Stimulated activated CD4-positive, alpha-beta T cell treated with anti-CD3 and anti-CD28 coated beads, Interleukin-4, amount 100 ng/mL, for 24 hours (primary cell): ENCODE measurements at regions not wholly inside any gene's neighbourhood (a gene's known extent, or its start where the extent isn't known, plus 50 kb on each side); places are given as distances from the start of the nearest gene placed in this dataset.
"Not testable (repeated sequence)": the region's sequence is repeated elsewhere in the genome, so short reads cannot be mapped to it uniquely, and the experiment has no call there.

Experiments used
- DNase-seq: peaks from one replicate; pipeline ENCODE4 v3.0.0-alpha.2; 2020

DNA sequence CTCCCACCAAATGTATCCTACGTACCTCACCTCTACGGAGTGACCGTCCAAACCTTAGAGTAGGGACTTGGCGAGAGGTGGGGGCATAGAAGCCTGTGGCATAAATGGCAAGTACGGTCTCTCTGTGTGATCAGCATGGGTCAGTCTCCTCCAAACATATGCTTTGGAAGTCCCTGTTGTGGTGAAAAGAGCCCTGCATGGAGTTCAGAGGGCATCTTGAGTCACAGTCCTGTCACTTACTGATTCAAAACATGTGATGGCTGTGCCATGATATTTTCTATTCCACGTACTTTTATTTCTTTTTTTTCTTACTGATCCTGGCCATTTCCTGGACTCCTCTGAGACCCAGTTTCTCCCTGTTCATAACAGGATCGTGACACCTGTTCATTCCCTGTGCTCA, 67.5 kb upstream of the CEP85L start:
- no peak for DNase-seq

DNA sequence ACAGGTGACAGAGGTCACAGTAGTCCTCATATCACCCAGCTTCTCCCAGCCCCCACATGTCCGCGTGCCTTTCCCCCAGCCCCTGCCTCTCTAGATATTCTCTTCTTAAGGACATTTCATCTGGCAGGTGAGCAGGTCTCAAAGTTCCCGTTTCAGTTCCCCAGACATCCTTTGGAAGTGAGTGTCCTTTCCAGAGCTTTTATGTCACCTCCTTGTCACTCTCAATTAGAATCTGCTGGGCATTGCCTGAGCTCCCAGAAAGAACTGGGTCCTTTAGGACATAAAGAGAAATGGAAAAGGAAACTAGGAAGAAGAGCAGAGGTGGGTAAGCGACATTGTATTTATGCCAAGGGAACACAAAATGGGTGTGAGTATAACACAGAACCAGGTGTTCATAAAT, 66.9 kb upstream of the CEP85L start:
- no peak for DNase-seq

DNA sequence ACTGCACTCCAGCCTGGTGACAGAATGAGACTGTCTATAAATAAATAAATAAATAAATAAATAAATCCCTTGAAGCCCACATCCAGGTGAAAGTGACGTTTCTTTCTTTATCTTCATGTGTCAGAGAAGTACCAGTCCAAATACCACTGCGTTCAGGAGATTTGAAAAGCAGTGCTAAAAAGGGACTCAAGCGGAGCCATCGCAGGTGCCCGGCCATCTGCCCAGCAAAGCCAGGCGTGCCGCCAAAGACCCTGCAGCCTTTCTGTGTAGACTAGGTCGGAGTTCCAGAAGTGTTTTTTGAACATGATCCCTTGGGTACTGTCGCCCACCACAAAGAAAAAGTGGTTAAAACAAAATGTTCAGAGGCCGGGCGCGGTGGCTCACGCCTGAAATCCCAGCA, 65.7 kb upstream of the CEP85L start:
- DNase-seq, result no peak

DNA sequence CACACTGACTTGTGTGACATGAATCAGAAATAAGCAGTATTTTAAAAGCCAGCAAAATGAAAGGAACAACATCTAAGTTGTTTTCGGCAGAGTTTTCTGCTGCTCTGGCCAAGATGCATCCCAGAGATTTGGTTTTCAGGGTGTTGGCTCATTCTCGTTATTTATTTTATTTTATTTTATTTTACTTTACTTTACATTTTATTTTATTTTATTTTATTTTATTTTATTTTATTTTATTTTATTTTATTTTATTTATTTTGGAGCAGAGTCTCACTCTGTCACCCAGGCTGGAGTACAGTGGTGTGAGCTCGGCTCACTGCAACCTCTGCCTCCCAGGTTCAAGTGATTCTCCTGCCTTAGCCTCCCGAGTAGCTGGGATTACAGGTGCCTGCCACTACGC, 64.5 kb upstream of the CEP85L start:
- DNase-seq, result not testable (repeated sequence)

DNA sequence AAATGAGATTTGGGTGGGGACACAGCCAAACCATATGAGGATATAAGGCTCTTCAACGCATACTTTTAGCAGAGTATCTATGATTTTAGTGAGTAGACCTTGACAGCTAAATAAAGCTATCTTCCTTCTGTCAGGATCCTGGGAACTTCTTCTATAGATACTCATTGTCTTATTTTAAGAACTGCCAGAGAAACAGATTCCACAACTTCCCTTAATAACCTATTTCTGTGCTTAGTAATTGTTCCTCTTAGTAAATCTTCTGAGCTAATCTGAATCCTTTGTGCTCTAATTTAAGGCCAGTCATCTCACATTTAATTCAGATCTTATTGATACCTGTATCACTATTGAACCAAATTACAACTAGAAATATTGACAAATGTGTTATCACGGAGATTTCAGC, 64.0 kb upstream of the CEP85L start:
- DNase-seq, result no peak

DNA sequence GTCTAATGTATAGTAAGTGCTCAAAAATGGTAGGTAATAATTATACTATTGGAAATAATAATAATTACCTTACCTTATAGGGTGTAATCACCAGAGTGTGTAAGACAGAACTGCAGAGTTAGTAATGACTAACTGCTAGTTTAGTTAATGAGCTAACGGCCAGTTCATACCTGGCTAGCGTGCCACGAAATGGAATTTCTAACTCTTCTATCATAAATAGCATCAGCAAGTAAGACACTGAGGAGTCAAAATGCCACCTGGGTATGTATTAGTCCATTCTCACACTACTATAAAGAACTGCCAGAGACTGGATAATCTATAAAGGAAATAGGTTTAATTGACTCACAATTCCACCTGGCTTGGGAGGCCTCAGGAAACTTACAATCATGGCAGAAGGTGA, 63.4 kb upstream of the CEP85L start:
- DNase-seq, result no peak

DNA sequence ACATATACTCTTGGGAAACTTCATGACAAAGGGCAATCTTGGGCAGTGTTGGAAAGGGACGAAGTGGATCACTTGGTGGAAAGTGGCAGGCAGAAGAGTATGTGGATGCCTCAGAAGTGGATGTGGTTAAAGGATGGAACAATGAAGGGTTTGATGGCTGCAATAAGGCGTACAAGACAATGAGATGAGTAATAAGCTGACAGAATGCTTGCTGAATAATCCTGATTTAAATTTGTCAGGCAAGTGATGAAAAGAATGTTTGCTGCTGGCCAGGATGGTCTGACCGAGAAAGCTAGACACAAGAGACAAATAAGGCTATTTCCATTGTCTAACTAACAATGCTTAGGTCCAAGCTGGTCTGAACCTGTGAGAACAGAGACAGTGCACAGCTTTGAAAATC, 61.6 kb upstream of the CEP85L start:
- DNase-seq, result no peak

DNA sequence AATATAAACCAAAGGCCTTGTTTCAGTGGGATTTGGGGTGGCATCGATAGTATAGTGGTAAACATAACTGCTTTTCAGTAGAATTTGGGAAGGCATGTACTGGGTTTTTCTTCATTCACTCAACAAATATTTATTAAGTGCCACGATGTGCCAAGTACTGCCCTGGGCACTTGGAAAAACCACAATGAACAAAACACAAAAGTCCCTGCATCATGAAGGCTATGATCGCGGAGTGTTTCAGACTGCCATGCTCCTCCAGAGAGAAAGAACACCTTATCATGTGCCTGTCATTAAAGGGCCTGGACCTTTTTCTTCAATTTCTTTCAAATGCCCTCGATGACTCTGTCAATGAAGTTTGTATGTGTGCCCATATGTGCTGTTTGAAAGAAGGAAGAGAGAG, 59.2 kb upstream of the CEP85L start:
- DNase-seq, result no peak

DNA sequence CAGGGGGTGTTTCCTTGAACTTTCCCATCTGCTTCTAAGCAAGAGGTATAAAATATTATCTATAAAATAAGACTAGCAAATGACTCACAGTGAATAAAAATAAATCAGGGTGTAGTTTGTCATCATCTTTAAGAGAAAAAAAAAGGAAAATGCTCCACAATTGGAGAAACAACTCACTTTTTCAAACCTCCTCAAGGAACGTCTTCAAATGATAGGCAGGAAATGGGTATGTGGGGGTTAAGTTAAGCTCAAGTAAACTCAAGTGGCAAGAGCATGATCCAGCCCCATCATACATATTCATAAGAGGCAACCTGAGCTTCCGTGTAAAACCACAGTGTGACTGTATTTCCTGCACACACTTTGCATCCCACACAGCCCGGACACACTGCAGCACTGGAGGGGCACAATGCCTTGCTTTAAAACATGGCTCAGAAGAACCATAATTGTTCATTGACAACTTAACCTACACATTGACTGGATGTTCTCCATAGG, 58.5 kb upstream of the CEP85L start:
- DNase-seq, result peak; percentile 84

DNA sequence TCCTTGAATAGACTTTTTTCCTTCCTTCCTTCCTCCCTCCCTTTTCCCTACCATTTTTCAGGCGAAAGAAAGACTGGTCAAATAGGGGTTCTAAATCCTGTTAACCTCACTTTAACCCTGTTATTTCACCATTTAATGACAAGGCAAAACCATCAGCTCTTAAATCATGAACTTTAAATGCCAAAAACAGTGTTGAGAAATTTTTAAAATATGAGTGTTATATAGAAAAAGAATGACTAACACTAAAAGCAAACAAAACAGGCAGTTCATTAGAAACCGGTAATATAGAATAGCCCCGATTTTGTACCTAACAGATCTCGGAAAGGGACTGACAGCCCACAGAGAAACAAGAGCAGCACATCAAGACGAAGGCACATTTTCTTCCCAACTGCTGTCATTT, 57.4 kb upstream of the CEP85L start:
- DNase-seq, result no peak

DNA sequence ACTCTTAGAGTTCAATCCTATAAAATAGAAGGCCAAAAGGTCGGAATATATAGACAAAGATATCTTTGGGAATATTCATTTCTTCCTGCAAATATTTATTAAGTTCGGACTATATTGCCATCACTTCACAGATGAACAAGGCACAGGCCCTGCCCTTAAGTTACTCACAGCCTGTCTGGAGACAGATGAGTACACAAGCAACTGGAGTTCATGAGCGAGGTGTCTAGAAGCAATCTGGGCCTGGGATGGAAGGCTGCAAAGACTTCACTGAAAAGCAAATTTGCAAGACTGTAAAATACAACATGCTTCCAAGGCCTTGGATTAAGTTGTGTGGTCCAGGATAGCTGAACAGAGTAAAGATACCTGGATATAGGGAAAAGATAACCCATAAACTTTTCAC, 56.7 kb upstream of the CEP85L start:
- DNase-seq, result no peak

DNA sequence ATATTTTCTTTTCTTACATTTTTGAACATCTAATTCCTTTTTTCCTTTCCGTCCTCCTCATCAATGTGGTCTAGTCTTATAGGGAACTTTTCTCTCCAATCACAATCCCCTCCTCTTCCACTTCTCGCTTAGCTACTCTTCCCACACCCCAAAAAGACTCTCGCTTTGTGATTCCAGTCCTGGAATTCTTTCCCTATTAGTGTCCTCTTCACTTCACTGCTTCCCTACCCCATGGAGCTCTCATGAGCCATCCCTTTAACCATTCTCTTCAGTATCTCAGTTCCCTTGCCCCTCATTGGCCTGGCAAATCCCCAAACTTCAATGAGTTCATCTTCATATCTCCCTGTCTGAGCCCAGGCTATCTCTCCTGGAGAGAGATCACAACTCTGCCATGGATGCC, 55.3 kb upstream of the CEP85L start:
- no peak for DNase-seq

DNA sequence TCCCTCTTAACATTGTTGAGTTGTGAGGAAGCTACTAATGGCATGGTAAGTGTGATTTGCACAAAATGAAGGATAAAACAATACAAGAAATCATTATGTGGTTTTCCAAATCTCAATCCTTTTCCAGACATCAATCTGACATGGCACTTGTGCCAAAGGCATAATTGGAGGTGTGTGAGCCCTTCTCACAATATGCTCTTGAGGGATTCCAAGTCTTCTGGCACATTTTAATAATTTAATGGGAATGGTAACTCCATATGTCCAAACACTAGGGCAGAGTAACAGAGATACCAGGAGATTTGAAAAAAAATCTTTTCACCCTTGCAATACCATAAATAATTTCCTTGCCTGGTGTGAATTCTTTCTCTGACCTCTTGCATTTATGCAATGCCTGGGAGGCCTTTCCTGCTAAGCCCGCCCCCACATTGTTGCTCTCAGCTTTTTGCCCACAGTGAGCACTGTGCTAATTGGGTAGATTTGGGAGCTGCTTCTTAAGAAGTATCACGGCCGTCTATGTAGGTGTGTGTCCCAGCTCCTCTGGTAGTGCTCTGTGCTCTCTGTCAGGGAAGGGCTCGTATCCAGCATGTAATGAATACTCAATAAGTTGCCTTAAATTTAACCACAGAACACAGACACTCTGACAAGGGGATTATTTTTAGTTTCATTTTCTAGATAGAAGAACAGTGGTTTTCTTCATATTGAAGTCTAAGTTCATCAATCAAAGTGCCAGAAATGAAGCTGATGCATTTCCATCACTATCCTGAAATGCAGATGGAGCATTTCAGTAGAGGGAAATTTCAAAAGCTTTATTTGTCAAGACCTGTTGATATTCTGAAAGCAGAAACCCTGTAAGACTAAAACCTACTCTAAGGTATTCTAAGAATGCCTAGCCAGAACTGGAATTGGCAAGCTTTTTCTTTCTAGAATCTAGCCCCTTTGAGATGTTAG, 54.4 kb upstream of the CEP85L start:
- DNase-seq, result no peak

DNA sequence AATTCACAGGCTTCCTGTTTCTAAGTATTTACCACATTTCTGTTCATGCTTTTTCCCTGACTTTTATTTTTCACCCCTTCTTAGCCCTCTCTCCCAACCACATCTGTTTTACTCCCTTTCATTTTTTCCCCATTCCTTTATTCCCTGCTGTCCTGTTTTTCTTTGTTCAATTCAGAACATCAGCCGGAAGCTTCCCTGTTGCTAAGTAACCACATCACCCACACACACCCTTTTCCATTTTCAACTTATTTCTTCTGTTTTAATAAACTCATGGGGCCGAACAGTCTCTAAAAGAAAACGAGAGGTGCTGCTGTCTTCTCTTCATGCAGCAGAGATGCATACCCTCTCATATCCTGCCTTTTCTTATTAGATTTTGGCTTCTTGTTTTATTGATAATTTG, 53.5 kb upstream of the CEP85L start:
- DNase-seq, result no peak

DNA sequence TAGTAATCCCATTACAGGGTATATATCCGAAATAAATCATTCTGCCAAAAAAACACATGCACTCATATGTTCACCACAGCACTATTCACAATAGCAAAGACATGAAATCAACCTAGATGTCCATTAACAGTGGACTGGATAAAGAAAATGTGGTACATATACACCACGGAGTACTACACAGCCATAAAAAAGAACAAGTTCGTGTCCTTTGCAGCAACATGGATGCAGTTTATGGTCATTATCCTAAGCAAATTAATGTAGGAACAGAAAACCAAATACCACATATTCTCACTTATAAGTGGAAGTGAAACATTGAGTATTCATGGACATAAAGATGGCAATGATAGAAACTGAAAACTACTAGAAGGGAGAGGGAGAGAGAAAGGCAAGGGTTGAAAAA, 49.9 kb upstream of the CEP85L start:
- not testable (repeated sequence) for DNase-seq
